ENCODE measurements at regions not wholly inside any gene's neighbourhood (a gene's known extent, or its start where the extent isn't known, plus 50 kb on each side); places are given as distances from the start of the nearest gene placed in this dataset.

DNA sequence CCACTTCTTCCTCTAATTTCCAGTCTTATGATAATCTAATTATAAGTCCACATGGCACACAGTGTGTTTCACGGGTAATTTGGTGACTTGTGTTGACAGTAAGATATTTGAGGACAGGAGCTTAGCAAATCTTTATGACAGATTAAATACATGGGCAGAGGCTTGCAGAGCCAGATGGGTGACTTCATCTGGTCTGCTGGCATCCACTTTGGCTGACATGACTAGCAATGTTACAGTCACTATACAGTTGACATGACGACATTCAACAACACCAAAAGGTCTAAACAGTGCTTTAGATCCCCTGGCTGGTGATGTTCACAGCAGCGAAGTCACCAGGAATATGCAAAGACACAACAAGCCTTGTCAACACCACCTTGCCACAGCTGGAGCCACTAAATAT lies 147.2 kb downstream of the ETS2 start:
- DNase-seq, result no peak

DNA sequence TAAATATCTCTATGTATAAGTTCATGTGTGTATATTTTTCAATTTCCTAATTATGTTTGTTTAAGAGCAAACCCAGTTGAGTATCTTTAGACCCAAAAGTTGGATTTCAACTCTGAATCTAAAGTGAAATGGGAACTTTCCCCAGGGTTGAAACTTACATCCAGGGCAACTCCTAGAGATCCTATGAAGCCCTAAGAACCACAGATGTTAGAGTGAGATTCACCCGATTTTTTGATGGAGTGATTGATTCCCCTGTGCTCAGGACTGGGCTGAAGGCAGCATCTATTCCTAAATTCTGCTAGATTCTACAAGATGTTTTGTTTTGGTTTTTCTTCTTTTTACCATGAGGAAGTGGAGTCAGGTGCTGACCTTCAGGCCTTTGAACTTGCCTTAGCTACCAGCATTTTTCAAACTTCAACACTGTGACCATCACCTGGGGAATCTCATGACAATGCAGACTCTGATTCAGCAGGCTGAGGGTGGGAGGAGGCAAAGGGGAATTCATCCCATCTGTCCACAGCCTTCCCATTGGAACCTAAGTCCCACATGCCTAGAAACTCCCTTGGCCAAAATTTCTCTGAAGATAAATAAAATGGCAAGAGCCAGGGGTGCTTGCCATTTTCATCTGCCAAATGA lies 145.5 kb downstream of the ETS2 start:
- no peak for DNase-seq

DNA sequence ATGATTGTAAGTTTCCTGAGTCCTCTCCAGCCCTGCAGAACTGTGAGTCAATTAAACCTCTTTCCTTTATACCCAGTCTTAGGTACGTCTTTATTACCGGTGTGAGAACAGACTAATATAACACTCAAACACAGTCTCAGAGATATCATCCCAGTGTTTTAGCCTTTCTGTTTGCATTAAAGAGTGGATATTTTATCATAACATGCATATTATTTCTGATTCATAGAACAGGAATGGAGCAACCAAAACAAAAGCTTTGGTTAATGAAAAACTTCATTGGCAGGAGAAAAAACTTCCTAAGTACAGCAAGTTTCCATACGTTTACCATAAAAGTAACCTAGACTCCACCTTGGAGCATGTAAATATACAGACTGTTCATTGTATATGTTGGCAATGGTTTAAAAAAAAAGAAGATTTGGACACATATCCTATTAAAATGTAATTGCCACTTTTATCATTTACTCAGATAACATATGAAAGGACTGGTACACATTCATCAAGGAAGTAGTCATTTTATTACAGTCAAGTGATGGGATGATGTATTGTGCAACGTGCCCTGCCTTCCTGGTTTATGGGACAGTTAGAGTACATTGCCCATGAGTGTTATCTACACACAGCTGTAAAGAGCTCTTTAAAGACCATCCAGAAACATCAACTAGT lies 144.8 kb downstream of the ETS2 start:
- DNase-seq, result no peak

DNA sequence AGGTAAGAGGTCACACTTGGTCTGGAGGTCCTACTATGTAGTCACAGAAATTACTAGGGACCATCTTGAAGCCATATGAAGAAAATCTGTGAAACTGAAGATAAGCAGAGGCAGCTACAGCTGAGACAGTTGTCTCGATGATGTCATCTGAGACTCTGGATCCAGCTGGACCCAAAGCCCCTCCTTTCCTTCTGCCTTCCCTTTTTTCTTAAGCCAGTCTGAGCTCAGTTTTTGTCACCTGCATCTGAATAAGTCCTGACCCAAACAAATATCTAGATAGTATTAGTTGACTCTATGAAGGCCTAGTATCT lies 143.3 kb downstream of the ETS2 start:
- DNase-seq, result no peak

DNA sequence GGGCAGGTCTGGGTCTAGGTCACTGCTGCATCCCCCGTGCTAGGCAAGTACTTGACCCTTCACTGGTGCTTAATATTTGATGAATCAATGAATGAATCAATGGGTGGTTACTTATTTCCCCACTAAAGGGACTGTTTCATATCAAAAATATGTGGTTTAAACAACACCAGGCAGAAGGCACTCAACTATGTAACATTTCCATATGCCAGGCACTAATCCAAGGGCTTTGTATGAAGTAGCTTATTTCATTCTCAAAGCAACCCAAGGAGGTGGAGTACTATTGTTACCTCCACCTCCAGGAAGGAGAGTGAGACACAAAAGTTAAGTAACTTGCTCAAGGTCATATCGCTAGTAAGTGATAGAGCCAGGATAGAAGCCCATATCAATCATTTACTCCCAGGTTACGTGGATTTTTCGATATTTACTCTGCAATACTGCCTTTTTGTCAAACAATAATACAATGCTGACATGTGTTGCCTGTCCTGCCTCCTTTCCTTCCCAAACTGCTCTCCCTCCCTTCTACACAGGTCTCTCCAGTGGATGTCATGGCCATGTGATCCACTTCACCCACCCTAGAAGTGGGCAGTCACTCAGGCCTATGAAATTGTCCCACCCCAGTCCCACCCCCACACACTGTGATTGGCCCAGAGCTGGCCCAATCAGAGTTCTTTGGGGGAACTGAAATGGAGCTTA lies 142.8 kb downstream of the ETS2 start:
- DNase-seq, result no peak

DNA sequence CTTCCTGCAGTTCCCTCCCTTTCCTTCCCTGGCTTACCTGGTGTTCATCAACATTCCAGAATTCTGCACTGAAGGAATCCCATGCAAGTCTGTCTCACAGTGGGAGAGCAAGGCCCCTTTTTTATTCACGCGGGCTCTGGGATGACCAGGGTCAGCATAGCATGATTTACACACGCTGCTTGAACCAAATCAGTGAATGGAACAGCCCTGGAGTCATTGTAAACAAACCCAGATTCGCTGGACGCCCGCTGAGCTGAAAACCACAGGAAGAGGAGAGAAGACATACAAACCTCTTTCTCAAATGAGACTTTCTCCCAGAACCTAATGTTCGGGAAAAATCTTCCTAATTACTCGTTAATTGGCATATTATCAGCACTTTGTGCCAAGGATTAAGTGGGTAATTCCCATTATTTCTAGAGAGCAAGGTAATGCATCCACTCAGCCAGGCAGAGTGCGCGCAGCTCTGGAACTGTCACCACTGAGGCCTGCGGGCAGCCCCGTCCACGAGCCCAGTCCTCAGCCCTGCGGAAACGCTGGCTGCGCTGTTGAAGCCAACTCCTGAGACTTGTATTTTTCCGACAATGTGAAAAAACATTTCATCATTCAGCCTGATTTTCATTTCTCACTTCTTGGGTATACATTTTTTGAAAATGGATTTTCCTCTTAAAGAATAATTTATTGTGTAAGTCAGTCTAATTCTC lies 140.0 kb downstream of the ETS2 start:
- no peak for DNase-seq

DNA sequence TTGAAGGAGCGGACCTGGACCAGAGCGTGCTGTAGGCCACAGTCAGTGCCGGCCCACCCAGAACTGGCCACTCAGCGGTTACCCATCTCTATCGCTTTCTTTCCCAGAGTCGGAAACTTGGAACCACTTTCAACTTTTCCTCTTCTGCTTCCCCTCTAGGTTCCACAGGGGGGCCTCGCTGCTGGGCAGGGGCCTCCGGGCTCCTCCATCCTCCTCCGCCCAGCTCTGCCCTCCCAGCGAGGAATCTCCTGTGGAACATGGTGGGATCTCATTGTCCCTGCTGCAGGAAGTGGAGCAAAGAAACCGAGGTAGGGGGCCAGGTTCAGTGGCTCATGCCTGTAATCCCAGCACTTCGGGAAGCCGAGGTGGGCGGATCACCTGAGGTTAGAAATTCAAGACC lies 139.2 kb downstream of the ETS2 start:
- DNase-seq, result no peak

DNA sequence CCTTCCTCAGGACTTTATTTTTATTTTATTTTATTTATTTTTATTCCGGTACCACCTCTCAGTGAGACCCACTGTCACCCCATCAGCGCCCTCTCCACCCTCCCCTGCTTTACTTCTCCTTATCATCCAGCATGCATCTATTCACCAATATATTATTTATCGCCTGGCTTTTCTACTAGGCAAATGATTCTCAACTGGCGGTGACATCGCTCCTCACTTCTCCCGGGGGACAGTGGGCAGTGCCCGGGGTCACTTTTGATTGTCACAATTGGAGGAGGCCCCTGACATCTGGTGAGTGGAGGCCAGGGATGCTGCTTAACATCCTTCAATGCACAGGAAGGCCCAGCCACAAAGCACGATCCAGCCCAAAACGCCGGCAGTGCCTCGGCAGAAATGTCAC lies 138.7 kb downstream of the ETS2 start:
- no peak for DNase-seq

DNA sequence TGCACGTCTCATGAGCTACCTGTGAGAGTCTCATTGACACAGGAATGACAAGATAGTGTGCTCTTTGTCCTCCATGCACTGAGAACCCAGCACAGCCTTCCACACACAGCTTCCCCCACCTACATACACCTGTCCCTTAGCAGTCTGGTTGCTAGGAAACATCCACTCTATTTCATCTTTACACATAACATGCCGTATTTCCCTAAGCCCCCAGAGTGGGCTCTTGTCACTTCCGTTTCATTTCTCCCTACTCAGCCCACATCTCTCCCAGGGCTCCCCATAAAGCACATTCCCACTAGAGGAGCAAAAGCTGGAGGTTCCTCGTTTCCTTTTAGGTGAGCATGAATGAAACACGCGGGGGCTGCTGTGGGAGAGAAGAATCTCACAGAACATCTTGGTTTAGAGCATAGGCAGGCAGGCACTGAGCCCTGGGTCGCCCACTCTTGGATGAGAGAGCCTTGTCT lies 137.1 kb downstream of the ETS2 start:
- no peak for DNase-seq

DNA sequence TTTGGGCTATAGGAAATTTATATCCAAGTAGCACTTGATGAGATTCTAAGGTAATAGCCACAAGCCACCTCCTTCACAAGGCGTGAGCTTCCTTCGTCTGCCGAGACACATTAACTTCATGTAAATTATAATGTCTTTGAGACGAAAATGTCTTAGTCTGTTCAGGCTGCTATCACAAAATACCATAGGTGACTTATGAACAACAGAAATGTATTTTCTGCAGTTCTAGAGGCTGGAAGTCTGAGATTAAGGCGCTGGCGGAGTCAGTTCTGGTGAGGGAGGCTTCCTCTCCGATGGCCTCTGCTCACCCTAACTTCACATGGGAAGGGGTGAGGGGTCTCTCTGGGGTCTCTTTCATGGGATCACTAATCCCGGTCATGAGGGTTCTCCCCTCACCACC lies 133.0 kb downstream of the ETS2 start:
- no peak for DNase-seq

DNA sequence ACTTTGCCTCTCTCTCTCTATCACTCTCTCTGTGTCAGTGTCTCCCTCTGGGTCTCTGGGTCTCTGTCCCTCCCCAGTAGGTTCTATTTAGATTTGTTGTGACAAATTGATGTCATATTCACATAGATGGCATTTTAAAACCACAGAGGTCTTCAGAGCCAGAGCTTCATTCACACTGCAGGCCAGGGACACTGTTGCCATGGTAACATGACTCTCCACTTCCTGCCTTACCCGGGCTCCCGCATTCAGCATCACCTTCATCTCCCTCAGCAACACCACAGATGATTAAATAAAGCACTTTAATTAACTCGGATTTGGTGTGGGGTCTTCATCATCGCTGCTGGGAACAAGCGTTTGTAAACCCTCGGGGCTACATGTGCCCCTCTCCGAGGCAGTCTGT lies 132.6 kb downstream of the ETS2 start:
- DNase-seq, result no peak

DNA sequence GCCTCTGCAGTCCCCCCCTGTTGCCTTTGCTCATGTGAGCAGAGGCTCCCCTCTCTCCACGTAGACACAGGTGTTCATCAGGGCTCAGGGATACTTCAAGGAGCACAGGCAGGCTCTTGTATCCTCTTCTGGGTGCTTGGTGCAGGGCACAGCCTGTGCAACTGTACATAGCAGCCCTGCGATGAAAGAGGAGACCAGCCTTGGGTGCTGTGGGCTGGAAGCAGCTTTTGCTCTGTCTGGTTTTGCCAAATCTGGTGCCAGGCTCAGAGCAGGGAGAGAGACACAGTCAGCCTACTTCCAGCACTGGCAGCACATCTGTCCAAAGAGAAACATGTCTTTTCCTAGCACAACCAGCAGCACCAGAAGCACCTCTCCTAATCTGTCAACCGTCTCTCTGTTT lies 132.1 kb downstream of the ETS2 start:
- DNase-seq, result no peak

DNA sequence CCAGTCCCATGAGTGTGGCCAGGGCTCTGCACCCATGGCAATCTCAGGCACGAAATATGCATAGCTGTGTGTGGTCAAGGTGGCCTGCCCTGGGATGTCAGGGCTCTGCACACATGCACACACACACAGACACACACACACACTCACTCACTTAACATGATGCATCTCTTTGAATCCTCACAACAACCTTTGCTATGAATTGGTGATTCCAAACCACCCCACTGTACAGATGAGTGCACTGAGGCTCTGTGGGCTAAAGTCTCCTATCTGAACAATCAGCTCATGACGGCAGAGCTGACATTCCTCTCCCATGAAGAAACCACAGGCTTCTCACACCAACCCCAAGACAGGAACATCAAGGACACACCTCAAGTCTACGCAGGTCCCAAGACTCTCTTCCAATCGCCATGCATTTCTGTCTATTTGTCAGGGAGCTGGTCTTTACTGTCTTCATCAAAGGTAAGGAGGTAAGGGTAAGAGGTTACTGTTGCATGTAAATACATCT lies 131.6 kb downstream of the ETS2 start:
- no peak for DNase-seq

DNA sequence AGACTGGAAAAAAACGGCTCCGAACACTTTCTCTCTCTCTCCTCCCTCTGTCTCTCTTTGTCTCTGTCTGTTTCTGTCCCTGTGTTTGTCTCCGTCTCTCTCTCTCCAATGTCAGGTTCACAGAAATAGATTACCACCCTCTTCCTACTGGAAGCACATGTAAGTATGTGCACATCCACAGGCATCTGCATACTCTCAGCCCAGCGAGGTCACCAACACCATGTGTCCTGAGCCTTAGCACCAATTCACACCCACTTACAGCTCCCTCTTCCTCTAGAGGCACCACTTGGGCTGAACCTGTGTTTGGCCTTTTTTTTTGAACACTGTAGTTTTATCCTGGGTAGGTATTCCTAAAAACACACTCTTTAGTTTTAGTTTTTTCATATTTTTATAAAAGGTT lies 130.5 kb downstream of the ETS2 start:
- DNase-seq, result no peak

DNA sequence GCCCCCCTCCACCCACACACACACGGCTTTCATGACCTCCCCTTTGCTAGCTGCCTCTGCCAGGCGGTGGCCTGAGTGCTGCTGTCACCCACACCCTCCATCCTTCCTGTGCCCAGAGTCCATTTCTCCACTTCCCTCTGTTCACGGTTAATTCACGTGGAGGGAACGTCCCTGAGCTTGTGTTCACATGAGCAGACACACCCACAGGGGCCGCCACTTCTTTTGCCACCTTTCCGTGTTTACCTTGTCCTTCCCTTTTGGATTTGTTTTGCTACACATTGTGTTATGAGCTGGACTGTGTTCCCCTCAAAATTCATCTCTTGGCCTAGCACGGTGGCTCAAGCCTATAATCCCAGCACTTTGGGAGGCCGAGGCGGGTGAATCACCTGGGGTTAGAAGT lies 128.0 kb downstream of the ETS2 start:
- DNase-seq, result no peak

DNA sequence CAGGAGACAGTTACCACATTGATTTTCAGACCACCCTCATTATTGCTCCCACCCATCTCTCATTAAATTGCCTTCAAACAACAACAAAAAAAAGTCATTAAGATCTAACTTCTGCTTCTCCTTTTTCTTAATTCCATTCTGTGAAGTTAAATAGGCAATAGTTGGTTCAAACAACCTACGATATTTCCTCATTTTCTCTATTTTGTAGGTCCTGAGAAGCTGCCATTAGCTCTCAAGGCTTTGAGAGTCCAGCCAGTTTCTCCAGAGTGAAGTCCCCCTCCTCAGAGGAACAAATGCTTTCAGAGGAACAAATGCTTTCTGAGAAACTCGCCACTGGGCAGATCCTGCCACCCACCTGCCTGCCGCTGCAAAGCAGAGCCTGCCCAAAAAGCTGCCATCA lies 125.6 kb downstream of the ETS2 start:
- DNase-seq, result no peak

DNA sequence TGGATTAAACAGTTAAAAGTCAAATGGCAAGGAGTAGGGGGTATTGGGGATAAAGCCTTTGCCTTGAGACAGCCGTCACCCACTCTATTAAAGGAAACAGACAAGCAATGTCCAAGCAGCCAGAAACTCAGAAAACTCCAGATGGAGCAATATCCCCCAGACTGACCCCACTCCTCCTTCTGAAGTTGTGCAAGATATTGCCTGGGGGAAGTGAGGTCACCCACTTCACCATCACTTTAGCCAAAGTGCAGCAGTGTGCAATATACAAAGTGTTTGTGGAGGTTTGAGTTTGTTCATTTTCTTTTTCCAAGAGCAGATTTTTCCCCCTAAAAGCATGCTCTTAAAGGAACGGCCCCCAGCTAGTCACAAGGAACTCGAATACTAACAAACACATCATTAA lies 125.1 kb downstream of the ETS2 start:
- DNase-seq, result no peak

DNA sequence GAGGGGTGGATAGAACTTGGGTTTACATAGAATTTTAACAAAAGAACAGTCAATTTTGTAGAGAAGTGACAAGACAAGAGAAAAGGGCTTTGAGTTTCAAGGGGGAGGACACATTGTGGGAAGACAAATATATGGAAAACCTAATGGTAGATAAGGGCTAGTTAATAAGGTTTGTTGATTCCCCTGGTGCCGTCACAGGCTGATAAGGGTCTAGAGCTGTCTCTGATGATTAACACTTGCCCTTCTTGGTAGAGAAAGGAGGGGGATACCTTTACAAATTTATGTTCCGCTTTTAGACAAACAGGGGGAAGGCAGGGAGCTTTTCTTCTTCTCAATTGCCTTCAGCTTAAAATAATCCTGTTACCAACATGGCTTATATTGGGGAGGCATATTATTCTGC lies 124.3 kb downstream of the ETS2 start:
- DNase-seq, result no peak

DNA sequence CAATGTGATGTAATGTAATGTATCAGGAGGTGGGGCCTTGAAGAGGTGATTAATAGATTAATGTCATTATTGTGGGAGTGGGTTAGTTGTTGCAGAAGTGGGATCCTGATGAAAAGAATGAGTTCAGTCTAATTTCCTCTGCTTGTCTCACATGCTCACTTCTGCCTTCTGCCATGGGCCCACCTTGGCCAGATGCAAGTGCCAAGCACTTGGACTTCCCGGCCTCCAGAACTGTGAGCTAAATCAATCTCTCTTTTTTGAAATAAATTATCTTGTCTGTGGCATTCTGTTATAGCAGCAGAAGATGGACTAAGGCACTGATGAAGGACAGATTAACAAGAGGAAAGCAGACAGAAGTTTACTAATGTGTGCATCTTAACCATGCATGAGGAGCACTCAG lies 123.9 kb downstream of the ETS2 start:
- DNase-seq, result no peak

DNA sequence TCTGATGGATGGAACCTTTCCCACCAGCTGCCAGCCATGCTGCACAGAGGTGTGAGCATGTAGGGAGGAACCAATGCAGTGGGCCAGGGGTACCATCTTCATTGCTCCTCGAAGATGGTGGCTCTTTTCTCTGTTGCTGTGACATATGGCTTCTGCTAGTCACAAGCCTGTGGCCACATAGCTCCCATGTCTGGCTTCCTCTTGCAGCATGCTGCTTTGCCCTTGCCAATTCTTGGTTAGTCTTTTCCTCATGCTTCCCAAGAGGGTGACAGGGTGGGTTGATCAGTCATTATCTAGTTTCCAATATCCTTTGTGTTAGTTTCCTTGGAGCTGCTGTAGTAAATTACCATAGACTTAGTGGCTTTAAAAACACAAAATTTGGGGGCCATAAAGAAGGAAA lies 123.4 kb downstream of the ETS2 start:
- DNase-seq, result no peak

DNA sequence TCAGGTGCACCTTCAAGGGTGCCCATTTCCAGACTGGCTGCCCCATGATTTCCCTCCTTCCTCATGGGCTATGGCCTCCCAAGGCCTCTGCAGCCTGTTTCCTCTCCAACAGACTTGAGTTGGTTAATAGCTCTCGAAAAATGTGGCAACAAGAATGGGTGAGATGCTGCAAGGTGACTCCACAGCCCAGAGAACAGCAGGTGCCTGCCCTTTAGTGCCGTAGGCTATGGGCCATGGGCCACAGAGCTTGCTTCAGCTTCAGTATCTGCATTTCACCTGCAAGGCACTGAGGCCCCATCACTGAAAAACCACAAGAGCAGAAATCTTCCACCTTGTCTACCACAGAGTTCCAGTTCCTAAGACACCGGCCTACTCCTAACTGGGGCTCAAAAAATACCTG lies 122.0 kb downstream of the ETS2 start:
- no peak for DNase-seq

DNA sequence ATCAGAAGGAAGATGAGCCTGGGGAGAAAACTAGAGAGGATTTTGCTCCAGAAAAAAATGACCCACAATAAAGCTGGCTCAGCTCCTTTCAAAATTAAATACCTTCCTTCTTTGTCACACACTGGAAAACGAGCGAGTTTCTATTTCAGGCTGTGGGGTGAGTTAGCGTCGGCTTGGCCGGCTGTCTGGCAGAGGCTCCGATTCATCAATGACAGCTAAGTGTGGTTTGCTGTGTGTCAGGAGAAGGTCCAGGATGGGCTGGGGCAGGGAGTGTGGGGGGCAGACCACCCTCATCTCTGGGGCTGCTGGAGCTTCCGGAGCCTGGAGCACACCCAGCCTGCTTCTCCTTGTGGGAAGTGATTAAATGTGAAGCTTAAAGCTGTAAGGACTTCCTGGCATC lies 120.2 kb downstream of the ETS2 start:
- DNase-seq, result no peak

DNA sequence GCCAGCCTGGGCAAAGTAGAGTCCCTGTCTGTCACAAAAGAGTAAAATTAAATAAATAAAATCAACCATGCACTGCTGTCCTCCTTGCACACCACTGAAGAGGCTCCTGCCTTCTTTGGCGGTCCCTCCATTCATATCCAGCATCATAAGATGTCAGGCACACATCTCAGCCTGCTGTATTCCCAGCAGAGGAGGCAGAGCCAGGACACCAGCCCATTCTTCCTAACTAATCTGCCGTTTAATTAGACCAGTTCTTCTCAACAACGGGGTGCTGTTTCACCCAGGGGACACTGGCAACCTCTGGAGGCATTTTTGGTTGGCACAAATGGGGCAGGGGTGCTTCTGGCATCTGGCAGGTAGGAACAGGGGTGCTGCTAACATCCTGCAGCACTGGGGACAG lies 119.7 kb downstream of the ETS2 start:
- DNase-seq, result no peak

DNA sequence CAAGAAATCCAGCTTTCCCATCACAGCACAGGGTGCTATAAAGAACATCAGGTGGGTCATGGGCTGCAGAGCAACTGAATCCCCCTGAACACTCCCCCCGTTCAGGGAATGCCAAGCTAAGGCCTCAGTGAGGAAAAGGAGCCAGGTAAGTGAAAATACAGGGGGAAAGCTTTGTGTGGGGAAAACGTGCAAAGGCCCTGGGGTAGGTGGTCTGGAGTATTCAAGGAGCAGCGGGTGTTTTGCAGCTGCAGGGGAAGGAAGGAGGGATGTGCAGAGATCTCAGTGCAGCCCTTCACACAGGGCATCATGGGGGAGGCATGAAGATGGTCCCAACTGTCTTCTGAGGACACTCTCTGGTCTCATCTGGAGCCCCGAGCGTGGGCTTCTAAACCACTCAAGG lies 119.2 kb downstream of the ETS2 start:
- no peak for DNase-seq

All from activated CD4-positive, alpha-beta T cell treated with anti-CD3 and anti-CD28 coated beads for 4 hours (primary cell).